NK-92 (cell line): ENCODE measurements at regions not wholly inside any gene's neighbourhood (a gene's known extent, or its start where the extent isn't known, plus 50 kb on each side); places are given as distances from the start of the nearest gene placed in this dataset.
"Not testable (repeated sequence)": the region's sequence is repeated elsewhere in the genome, so short reads cannot be mapped to it uniquely, and the experiment has no call there.

ENCODE experiments used
- DNase-seq: peaks from one replicate; lab custom pipeline; 2025; ENCODE audit not compliant: unreplicated experiment; lab: John Stamatoyannopoulos, UW

- no peak for DNase-seq
Measured at GRCh38 chr22:46040471-46041465, 63.8 kb upstream of the WNT7B start.

DNA sequence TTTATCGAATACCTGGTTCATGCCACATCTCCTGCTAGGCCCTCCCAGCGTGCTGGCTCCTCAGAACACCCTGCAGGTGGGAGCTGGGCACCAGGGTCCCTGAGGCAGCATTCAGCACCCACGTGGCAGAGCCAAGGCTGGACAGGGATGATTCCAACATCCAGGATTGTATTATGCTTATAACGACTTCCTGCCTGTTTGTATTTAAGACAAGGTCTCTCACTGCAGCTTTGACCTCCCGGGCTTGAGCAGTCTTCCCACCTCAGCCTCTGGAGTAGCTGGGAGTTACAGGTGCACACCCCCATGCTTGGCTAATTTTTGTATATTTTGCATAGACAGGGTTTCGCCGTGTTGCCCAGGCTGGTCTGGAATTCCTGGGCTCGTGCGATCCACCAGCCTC, 64.7 kb upstream of the WNT7B start:
- no peak for DNase-seq

DNA sequence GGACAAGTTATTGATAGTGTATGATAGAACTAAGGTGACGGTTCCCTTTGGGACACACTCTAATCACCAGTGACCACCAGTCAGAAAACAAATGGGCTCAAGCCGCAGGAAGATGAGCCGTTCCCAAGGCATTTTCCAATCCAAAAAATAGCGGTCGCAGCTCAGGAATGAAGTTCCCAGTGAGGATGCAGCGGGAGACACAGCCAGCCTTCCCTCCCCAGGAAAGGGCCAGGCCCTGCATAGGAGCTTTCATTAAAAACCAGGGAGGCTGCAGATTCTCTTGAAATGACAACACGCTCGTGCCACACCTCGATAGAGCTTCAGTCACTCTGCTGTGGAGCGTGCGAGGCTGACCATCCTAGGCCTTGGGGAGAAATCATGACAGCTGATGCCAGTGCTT, 65.8 kb upstream of the WNT7B start:
- DNase-seq, result no peak

DNA sequence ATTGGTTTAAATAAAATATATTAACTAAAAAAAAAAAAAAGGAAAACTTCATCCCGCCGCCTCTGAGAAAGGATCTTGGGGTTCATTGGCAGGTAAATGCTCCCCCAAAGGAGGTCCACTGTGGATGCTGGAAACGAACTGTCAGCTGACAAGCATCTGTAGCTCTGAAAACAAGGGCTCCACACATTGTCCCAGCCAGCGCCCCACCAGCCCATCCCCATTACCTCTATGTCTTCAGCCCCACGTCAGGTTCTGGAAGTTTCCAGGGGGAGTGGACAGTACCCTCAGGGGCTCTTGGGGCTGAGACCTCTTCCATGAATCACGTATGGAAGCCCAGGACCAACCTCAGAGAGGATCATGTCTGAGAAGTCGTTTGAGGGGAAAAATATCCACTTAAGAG, 66.4 kb upstream of the WNT7B start:
- no peak for DNase-seq

- DNase-seq, result no peak
Measured at GRCh38 chr22:46043816-46044620, 67.1 kb upstream of the WNT7B start.

DNA sequence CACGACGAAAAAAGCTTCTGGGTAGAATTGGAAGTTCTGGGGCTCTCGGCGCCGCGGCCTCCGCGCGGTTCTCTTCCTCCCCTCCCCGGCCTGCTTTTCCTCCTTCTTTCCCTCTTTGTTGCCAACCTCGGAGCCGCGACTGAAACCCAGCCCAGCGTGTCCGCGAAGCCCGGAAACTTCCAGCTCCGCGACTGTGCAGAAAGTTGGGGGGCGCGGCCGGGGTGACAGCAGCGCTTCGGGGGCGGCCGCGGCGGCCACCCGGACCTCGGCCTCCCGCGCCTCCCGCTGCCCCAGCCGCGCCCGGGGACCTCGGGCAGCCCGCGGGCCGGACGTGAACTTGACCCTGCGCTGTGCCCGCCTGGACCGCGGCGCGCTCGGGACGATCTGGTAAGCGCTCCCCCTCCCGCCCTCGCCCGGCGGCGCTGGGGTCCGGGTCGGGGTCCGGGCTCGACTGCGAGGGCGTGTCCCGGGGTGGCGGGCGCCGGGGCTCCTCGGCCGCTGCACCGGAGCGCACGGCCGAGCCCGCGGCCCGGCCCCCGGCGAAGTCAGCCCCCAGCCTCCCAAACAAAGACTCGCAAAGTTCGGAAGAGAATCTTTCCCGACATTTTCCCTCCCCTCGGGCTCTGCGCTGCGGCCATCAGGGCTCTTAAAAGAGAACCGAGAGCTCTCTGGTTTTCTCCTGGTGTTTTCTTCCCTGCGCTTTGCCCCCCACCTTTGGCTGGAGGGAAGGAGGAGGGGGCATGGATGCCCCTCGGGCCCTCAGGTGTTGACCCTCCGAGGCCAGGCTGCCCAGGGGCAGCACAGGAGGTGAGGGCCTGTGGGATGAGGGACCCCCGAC, 67.9 kb upstream of the WNT7B start:
- DNase-seq, result no peak

- DNase-seq, result no peak
Measured at GRCh38 chr22:46045459-46046298, 68.7 kb upstream of the WNT7B start.

DNA sequence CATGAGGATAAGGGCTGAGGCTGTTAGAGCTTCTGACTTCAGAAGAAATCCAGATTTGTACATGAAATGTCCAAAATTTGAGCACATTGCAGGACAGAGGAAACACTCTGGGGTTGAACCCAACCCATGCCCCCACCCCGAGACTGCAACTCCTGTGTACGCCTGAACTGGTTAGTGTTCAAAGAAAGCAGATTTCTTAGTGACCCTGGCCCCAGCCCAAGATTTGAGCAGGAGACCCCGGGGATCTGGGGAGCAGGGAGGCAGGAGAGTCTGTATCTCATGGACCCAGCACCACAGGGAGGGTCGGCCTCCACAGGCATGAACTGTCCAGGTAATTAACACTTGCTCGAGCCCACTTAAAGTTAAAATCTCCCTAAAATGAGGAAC, 69.3 kb upstream of the WNT7B start:
- no peak for DNase-seq

DNA sequence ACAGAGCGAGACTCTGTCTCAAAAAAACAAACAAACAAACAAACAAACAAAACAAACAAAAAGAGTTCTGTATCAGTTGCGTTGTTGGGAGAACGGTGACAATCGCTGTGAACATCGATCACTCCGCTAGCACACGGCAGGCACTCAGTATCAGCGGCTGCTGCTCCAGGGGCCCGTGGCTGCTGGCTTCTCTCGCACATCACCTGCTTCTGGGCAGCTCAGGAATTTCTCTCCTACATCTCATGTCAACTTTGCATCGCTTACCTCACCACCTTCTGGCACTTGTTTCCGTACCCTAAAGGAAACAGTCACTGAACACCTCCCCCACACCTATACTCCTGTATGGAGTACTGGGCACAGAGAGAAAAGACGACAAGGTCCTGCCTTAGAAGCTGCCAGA, 70.3 kb upstream of the WNT7B start:
- DNase-seq, result no peak

GRCh38 chr22:46047841-46048595, 71.1 kb upstream of the WNT7B start:
- no peak for DNase-seq

GRCh38 chr22:46048661-46049060, 71.7 kb upstream of the WNT7B start:
- not testable (repeated sequence) for DNase-seq

DNA sequence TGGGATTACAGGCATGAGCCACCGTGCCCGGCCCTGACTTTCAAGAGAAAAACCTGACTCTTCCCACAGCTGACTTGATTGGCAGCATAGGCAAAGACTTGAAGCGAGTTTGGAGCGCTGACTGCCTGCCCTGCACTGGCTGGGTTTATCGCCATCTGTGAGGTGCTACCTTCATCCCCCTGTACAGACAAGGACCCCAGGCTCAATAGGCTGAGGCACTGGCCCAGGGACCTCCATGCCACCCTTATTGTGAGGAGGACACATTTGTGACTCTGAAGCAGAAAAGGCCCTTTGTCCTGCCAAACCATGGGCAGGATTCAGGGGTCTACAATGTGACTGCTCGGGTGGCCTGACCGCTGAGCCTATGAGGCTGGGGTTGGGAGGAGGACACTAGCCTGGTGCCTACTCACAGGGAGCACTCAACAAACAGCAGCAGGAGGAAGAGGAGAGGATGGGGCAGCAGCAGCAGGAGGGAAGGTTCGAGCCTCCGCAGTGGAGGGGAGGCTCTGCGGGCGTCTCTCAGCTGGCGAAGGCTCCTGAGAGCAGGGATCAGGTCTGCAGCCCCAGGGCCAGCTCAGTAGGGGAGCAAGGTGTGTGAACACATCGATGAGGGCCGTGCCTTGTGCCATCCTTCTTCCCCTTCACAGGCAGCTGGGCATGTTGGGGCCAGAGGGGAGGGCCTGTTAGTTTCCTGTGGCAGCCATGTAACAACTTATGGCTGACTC, 72.9 kb upstream of the WNT7B start:
- DNase-seq, result no peak

- no peak for DNase-seq
Measured at GRCh38 chr22:46050451-46050845, 73.5 kb upstream of the WNT7B start.

GRCh38 chr22:46050916-46051614, 74.1 kb upstream of the WNT7B start:
- DNase-seq, result no peak

DNA sequence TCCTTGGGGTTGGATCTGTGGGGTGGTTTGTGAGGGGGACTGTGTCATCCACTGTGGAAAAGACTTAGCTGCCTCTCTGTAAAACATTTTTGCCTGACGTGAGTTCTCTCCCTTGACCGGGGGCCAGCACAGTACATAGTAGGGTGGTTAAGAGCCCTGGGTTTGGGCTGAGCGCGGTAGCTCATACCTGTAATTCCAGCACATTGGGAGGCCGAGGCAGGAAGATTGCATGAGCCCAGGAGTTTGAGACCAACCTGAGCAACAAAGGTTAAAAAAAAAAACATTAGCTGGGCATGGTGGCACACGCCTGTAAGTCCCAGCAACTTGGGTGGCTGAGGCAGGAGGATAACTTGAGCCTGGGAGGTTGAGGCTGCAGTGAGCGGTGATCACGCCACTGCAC, 74.7 kb upstream of the WNT7B start:
- no peak for DNase-seq

DNA sequence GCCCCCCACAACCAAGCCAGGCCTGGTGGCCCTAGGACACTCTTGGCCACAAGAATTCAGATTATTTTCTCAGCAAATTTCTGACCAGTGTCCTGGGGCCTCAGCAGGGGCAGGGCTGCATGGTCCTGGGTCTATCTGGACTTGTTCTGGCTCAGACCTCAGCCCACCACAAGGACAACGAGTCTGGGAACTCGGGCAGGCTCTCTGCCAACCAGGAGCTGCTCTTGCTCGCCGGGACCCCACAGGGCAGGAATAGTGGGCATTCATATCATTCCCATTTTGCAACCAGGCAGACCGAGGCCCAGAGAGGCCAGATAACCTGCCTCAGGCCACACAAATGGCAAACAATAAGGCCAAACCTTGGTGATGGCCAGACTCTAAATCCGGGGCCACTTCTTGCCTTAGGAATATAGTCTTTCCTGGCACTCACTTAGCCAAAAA, 75.4 kb upstream of the WNT7B start:
- no peak for DNase-seq

DNA sequence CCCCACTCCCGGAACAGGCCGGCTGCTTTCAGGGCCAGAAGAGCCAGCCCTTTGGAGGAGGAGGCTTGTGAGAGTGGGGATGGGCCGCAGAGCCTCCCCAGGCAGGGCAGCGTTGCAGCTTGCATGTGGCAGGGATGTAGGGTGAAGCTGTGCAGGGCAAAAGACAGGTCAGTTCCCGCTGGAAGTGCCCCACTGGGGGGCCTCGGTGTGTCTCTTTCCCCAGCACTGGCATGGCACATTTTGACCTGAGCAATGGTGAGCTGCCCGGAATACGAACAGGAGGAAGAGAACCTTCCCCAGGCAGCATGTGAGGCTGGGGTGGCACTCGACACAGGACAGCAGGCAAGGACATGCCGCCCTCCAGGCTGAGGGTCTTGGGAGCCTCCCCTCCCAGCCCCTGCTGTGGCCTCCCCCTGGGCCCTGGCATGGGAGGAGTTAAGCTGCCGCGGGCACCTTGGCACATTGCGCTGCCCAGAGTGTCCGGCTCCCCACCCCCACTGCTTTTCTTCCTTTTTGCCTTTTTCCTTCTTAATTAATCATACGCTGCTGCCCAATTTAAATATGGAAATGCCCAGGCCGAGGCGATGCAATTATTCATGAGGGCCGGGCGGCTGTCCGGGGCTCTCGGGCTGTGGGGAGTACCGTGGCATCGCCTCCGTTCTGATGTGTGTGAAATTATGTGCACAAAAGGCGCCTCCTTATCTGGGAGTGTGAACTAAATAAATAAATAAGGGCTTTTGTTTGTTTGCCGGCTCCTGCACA, 76.0 kb upstream of the WNT7B start:
- no peak for DNase-seq
